IMR-90 (cell line): ENCODE measurements at regions not wholly inside any gene's neighbourhood (a gene's known extent, or its start where the extent isn't known, plus 50 kb on each side); places are given as distances from the start of the nearest gene placed in this dataset.

ENCODE experiments used
- ATAC-seq: fragments of 200-7000 bp; cut with Tn5 transposase; 2 replicates; pipeline ENCODE4 v1.9.1; 2020; ENCODE audit warnings: low read depth, mild to moderate bottlenecking, moderate library complexity
- BruUV-seq: library from RNA; stranded (reverse); fragments of 400-500 nt; replicated peaks from 2 replicates; lab custom pipeline; 2021; lab: Mats Ljungman, UMichigan
- CTCF ChIA-PET: fragments of 300-600 bp; formaldehyde crosslinking; extraction: SDS; loops from one replicate; lab custom pipeline; 2021; ENCODE audit warnings: antibody characterized with exemption; lab: Yijun Ruan, JAX
- POLR2A ChIA-PET: fragments of 300-600 bp; sonication (Branson Sonifier 250); formaldehyde crosslinking; loops from one replicate; lab custom pipeline; 2022; ENCODE audit warnings: antibody characterized with exemption; ENCODE audit not compliant: unreplicated experiment; lab: Charles Lee
- DNase-seq: peaks from one replicate; pipeline ENCODE4 v3.0.0; 2013
- H2AFZ ChIP-seq: replicated peaks from 2 replicates; pipeline ENCODE3; 2013; ENCODE audit warnings: low read length, mild to moderate bottlenecking; ENCODE audit not compliant: poor library complexity
- H2AK5ac ChIP-seq: 2 replicates; pipeline ENCODE4 v1.6.1; 2013; ENCODE audit warnings: low read depth, low read length, inconsistent platforms
- H2AK9ac ChIP-seq: replicated peaks from 2 replicates; pipeline ENCODE3; 2013; ENCODE audit warnings: mild to moderate bottlenecking, low read depth, low read length, moderate library complexity; ENCODE audit not compliant: poor library complexity
- H2BK120ac ChIP-seq: 2 replicates; pipeline ENCODE4 v1.6.1; 2013; ENCODE audit warnings: low read depth, low read length, inconsistent platforms
- H2BK15ac ChIP-seq: 3 replicates; pipeline ENCODE4 v1.6.1; 2013; ENCODE audit warnings: low read depth, low read length, inconsistent platforms
- H2BK20ac ChIP-seq: 2 replicates; pipeline ENCODE4 v1.6.1; 2013; ENCODE audit warnings: low read depth, mild to moderate bottlenecking, inconsistent platforms, low read length, moderate library complexity
- H2BK5ac ChIP-seq: 2 replicates; pipeline ENCODE4 v1.6.1; 2013; ENCODE audit warnings: mild to moderate bottlenecking, low read depth, low read length, inconsistent platforms; ENCODE audit not compliant: poor library complexity, severe bottlenecking
- H3K14ac ChIP-seq: replicated peaks from 2 replicates; pipeline ENCODE4 v1.6.1; 2013; ENCODE audit warnings: low read depth, low read length, inconsistent platforms
- H3K18ac ChIP-seq: 2 replicates; pipeline ENCODE4 v1.6.1; 2013; ENCODE audit warnings: low read depth, low read length, control low read depth
- H3K23ac ChIP-seq: 2 replicates; pipeline ENCODE4 v1.6.1; 2013; ENCODE audit warnings: low read depth, low read length, inconsistent platforms
- H3K27ac ChIP-seq: 2 replicates; pipeline ENCODE4 v1.5.1; 2013; ENCODE audit warnings: mild to moderate bottlenecking, control low read depth, low read length; ENCODE audit not compliant: insufficient read depth
- H3K27me3 ChIP-seq: 2 replicates; pipeline ENCODE4 v1.6.1; 2013; ENCODE audit warnings: low read length; ENCODE audit not compliant: control insufficient read depth, insufficient read depth
- H3K36me3 ChIP-seq: 2 replicates; pipeline ENCODE4 v1.6.1; 2013; ENCODE audit warnings: low read length, mixed read lengths; ENCODE audit not compliant: control insufficient read depth, insufficient read depth
- H3K4ac ChIP-seq: 2 replicates; pipeline ENCODE4 v1.6.1; 2013; ENCODE audit warnings: low read depth, low read length, inconsistent platforms
- H3K4me1 ChIP-seq: 2 replicates; pipeline ENCODE4 v1.6.1; 2013; ENCODE audit warnings: low read length, mixed read lengths; ENCODE audit not compliant: control insufficient read depth, insufficient read depth
- H3K4me2 ChIP-seq: 2 replicates; pipeline ENCODE4 v1.6.1; 2013; ENCODE audit warnings: low read depth, mild to moderate bottlenecking, control low read depth, low read length, moderate library complexity
- H3K4me3 ChIP-seq: 2 replicates; pipeline ENCODE4 v1.5.1; 2013; ENCODE audit warnings: low read depth, mild to moderate bottlenecking, control low read depth, low read length, moderate library complexity; ENCODE audit not compliant: insufficient read depth
- H3K56ac ChIP-seq: 2 replicates; pipeline ENCODE4 v1.6.1; 2013; ENCODE audit warnings: low read length, inconsistent platforms; ENCODE audit not compliant: insufficient read depth; ENCODE audit errors: extremely low read depth
- H3K79me1 ChIP-seq, 2 experiments: 2 replicates each; pipeline ENCODE4 v1.6.1; 2013; ENCODE audit warnings: low read length in 2 of 2, inconsistent platforms in 1 of 2, low read depth in 1 of 2
- H3K9ac ChIP-seq: 2 replicates; pipeline ENCODE4 v1.6.1; 2013; ENCODE audit warnings: low read depth, low read length, control low read depth
- H3K9me1 ChIP-seq: 2 replicates; pipeline ENCODE4 v1.6.1; 2013; ENCODE audit warnings: low read length, inconsistent platforms; ENCODE audit not compliant: insufficient read depth
- H3K9me3 ChIP-seq: 2 replicates; pipeline ENCODE4 v1.6.1; 2013; ENCODE audit warnings: low read length; ENCODE audit not compliant: control insufficient read depth, insufficient read depth
- H4K20me1 ChIP-seq: 2 replicates; pipeline ENCODE4 v1.6.1; 2013; ENCODE audit warnings: low read length, inconsistent platforms; ENCODE audit not compliant: insufficient read depth
- H4K5ac ChIP-seq: 2 replicates; pipeline ENCODE4 v1.6.1; 2013; ENCODE audit warnings: mild to moderate bottlenecking, low read depth, low read length, control low read depth
- H4K8ac ChIP-seq, 2 experiments: 2 replicates each; pipeline ENCODE4 v1.6.1; 2013; ENCODE audit warnings: low read depth in 2 of 2, low read length in 2 of 2, control low read depth in 1 of 2, inconsistent platforms in 1 of 2
- H4K91ac ChIP-seq: 2 replicates; pipeline ENCODE4 v1.6.1; 2013; ENCODE audit warnings: low read depth, low read length, inconsistent platforms; ENCODE audit not compliant: insufficient read depth
- BHLHE40 ChIP-seq: fragments of 150-350 bp; IDR thresholded peaks from 2 replicates; pipeline ENCODE4 v1.6.1; 2016; ENCODE audit warnings: mild to moderate bottlenecking, low read depth, low read length
- MXI1 ChIP-seq: IDR thresholded peaks from 2 replicates; pipeline ENCODE4 v1.6.1; 2012; ENCODE audit warnings: low read depth, mild to moderate bottlenecking, low read length, moderate library complexity, borderline replicate concordance
- POLR2A ChIP-seq: IDR thresholded peaks from 2 replicates; pipeline ENCODE4 v1.6.1; 2012; ENCODE audit warnings: mild to moderate bottlenecking, low read depth, low read length
- RAD21 ChIP-seq: IDR thresholded peaks from 2 replicates; pipeline ENCODE4 v1.6.1; 2012; ENCODE audit warnings: low read length, improper control_type of control experiment
- RCOR1 ChIP-seq: IDR thresholded peaks from 2 replicates; pipeline ENCODE4 v1.6.1; 2012; ENCODE audit warnings: mild to moderate bottlenecking, low read length, improper control_type of control experiment; ENCODE audit not compliant: insufficient replicate concordance
- RFX5 ChIP-seq: IDR thresholded peaks from 2 replicates; pipeline ENCODE4 v1.8.0; 2012; ENCODE audit warnings: low read depth, mild to moderate bottlenecking, low read length, moderate library complexity
- SMC3 ChIP-seq: fragments of 150-350 bp; IDR thresholded peaks from 2 replicates; pipeline ENCODE4 v1.6.1; 2016; ENCODE audit warnings: low read depth, mild to moderate bottlenecking, antibody characterized with exemption, low read length, moderate library complexity
- WGBS, 2 experiments: methylation state at CpG; one replicate each; pipeline versions ENCODE4 v1.1.5 to v1.1.7; 2013; ENCODE audit warnings: missing lambda C conversion rate in 2 of 2; ENCODE audit not compliant: insufficient read length in 1 of 2; ENCODE audit errors: extremely low coverage in 2 of 2; 5-methylcytosine and 5-hydroxymethylcytosine counted together
- dilution Hi-C: fragments of 300-500 bp; cut with HindIII; formaldehyde crosslinking; loops from one replicate; pipeline ENCODE4 v1.14.3; 2018; ENCODE audit warnings: low sequenced_read_pairs; ENCODE audit not compliant: unreplicated experiment
- in situ Hi-C: fragments of 300-500 bp; cut with MboI; formaldehyde crosslinking; loops from 3 replicates; pipeline ENCODE4 v1.14.3; 2019; ENCODE audit warnings: low sequenced_read_pairs, inconsistent platforms, mixed read lengths
- intact Hi-C: fragments of 100-400 bp; cut with micrococcal nuclease; formaldehyde crosslinking; loops from 2 replicates; pipeline ENCODE4 v1.10.0; 2022
- TF ChIP-seq, protein P1 (sequence below): conservative IDR thresholded peaks from 2 replicates; pipeline ENCODE4 v1.5.1; 2012; ENCODE audit warnings: mild to moderate bottlenecking, low read depth, low read length, improper control_type of control experiment

DNA sequence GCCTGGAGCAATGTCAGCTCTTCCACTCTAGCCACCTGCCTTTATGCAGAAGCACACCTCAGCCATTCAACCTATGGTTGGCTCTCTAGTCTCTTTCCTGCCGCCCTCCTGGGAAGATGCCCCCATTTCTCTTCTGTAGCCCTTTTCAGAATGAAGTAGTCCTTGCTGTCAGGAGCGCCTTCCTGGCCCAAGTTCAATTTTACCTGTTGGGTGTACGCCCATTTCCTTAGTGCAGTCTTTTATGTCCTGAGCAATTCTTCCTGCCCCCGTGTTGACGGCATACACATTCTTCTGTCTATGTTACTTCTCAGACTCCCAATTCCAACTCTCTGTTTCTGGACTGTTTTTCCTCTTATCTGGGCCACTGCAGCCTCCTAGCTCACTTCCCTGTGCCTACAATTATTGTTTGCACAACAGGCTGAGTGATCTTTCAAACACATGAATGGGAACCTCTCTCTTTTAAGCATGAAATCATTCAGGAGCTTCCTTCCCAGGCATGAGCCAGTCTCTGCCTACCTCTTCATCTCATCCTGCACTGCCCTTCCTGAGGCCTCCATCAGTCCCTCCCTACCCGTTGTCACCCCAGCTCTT lies 389.2 kb downstream of the CD83 start:
- Histone ChIP-seq H3K4ac (no peak overlapping the region), H4K5ac (no peak overlapping the region), H3K14ac (no peak overlapping the region; the same call in 1 of the 2 replicates), H4K20me1 (no peaks in the 10 kb centered on the region; the same call in 1 of the 2 replicates), H3K4me3 (no peak overlapping the region), H2BK120ac (no peak overlapping the region), H3K56ac (no peak overlapping the region), H3K4me1 (no peaks in the 10 kb centered on the region), H3K9me3 (no peaks in the 10 kb centered on the region), H4K91ac (no peak overlapping the region), H3K18ac (no peak overlapping the region), H3K9ac (no peak overlapping the region), H3K27ac (no peak overlapping the region), H3K27me3 (no peaks in the 10 kb centered on the region; the same call in 1 of the 2 replicates), H3K36me3 (no peaks in the 10 kb centered on the region), H3K79me1 (no peaks in the 10 kb centered on the region), H4K8ac (no peak overlapping the region), H2AK9ac (no peak overlapping the region), H2AFZ (no peak overlapping the region), H2BK20ac (no peak overlapping the region), H3K4me2 (no peak overlapping the region), H3K9me1 (no peaks in the 10 kb centered on the region; the same call in 1 of the 2 replicates), H2AK5ac (no peak overlapping the region), H3K23ac (no peak overlapping the region), H2BK15ac (no peak overlapping the region), H2BK5ac (no peak overlapping the region)
- dilution Hi-C loops: no loop called here
- DNase-seq (no peak), ATAC-seq (no peak)
- TF ChIP-seq SMC3 (no peak), MXI1 (no peak), RFX5 (no peak), BHLHE40 (no peak), RCOR1 (no peak), RAD21 (no peak), POLR2A (no peak)
- TF ChIP-seq, protein P1, sequence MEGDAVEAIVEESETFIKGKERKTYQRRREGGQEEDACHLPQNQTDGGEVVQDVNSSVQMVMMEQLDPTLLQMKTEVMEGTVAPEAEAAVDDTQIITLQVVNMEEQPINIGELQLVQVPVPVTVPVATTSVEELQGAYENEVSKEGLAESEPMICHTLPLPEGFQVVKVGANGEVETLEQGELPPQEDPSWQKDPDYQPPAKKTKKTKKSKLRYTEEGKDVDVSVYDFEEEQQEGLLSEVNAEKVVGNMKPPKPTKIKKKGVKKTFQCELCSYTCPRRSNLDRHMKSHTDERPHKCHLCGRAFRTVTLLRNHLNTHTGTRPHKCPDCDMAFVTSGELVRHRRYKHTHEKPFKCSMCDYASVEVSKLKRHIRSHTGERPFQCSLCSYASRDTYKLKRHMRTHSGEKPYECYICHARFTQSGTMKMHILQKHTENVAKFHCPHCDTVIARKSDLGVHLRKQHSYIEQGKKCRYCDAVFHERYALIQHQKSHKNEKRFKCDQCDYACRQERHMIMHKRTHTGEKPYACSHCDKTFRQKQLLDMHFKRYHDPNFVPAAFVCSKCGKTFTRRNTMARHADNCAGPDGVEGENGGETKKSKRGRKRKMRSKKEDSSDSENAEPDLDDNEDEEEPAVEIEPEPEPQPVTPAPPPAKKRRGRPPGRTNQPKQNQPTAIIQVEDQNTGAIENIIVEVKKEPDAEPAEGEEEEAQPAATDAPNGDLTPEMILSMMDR: no peak
- in situ Hi-C loops: no loop called here
- WGBS, 2 experiments: 100% methylated on average over 2 of the region's 6 CpGs; no CpG with 5 or more reads in 1 of the 2 experiments
- no TSS peak for BruUV-seq
- CTCF ChIA-PET: no interaction called here
- POLR2A ChIA-PET: no interaction called here
- intact Hi-C loops: no loop called here
